ENCODE measurements at regions not wholly inside any gene's neighbourhood (a gene's known extent, or its start where the extent isn't known, plus 50 kb on each side); places are given as distances from the start of the nearest gene placed in this dataset.

DNA sequence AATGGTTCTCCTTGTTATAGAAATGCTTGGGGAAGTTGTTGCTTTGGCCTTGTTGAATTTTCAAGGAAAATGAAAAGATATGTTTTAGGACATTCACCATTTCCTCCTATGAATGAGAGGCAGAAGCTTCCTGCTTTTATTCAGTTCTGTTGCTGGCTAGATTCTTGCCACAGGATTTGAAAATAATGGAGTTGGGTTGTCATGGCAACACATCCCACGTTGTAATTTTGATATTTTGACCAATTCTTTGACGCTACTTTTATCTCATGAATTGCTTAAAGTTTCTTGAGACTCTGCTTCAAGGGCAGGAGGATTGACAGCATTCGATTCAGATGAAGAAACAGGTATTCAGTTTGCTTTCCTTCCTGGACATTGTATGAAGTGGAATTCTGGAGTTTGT is 331.5 kb downstream of the PRDM2 start:
- no peak for DNase-seq
- Histone ChIP-seq H3K9me3 (no peaks in the 10 kb centered on the region), H3K36me3 (no peaks in the 10 kb centered on the region), H3K27me3 (ENCODE audit: low read depth) (no peaks in the 10 kb centered on the region), H3K4me1 (no peaks in the 10 kb centered on the region), H3K27ac (no peak overlapping the region), H3K4me3 (no peak overlapping the region)
- intact Hi-C loops (cut with DNase I), result no loop called here
- no peak for ATAC-seq
- no peak for TF ChIP-seq CTCF (IDR thresholded peaks at IDR 0.05)

- DNase-seq, result no peak
- Histone ChIP-seq H3K4me1 (no peaks in the 10 kb centered on the region), H3K4me3 (no peak overlapping the region), H3K36me3 (no peaks in the 10 kb centered on the region), H3K9me3 (no peaks in the 10 kb centered on the region), H3K27me3 (ENCODE audit: low read depth) (no peaks in the 10 kb centered on the region), H3K27ac (no peak overlapping the region)
- no peak for TF ChIP-seq CTCF (IDR thresholded peaks at IDR 0.05)
- ATAC-seq, result no peak
- intact Hi-C loops (cut with DNase I), result no loop called here
These were observed 334.5 kb downstream of the PRDM2 start for GRCh38 chr1:14034506-14034905.

DNA sequence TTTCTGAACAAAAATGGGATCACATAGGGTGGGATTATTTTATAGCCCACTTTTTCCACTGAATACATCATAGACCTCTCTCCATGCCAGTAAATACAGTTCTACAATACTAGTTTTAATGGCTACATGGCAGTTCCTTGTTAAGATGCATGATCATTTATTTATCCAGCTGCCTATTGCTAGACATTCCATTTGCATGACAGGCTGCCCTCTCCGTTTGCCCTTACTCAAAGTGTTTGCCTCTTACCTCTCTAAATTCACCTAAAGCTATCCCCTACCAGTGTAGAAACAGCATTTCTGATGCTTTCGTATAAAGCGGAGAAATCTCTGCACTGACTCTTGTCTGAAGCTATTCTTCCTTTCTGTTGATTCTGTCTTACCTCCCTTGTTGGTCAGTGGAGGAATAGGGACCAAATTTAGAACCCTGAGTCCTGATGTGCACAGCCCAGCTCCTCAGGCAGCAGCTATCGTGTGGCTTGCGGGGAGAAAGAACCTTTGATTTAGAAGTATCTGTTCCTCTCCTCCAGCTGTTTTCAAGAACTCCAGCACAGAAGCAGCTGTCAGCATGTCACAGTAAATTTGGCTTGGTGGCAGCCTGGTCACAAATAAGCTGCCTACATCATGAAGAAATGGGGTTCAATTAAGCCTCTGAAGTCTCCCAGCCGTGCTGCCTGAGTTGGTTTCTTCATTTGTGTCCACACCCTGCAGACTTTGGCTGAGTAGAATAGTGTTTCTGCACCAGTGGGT is 337.3 kb downstream of the PRDM2 start:
- Histone ChIP-seq H3K9me3 (peaks cover 14% of the 10 kb centered on the region), H3K36me3 (no peaks in the 10 kb centered on the region), H3K27ac (no peak overlapping the region), H3K27me3 (ENCODE audit: low read depth) (no peaks in the 10 kb centered on the region), H3K4me1 (no peaks in the 10 kb centered on the region), H3K4me3 (no peak overlapping the region)
- no peak for TF ChIP-seq CTCF (IDR thresholded peaks at IDR 0.05)
- no peak for DNase-seq
- ATAC-seq, result no peak
- intact Hi-C loops (cut with DNase I), result no loop called here

DNA sequence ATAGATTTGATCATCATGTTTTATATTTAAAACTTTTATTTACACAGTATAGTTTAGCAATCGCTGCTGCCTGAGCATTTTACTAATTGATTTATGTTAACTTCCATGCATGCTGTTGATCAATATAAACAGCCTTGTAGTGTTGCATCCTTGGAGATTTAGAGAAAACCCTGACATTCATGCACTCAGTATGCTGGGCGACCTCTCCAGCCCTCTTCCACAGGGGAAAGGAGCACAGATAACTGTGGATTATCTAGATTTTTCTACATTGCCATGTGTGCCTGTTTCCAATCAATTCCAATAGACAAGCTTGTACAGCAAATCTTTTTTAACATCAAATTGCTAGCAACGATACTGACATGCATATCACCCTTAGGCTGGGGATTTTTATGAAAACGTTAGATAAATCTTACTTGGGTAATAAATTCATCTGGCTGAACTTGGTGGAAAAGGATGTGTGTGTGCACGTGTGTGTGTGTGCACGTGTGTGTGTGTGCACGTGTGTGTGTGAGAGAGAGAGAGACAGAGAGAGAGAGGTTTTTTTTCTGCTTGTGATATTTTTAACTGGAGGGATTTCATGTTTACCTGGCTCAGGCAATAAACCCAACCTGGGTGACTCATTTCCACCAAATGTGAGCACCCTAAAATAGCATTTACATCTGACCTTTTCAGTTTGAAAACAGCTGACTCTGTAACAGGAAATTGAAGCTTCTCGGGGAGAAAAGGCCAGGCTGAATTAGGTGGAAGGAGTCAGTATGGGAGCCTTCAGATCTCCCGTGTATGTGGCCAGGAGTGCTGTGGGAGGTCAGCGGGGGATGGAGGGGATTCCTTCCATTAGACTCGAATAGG is 339.8 kb downstream of the PRDM2 start:
- Histone ChIP-seq H3K4me1 (no peaks in the 10 kb centered on the region), H3K36me3 (no peaks in the 10 kb centered on the region), H3K9me3 (peaks cover 17% of the 10 kb centered on the region), H3K27me3 (ENCODE audit: low read depth) (no peaks in the 10 kb centered on the region), H3K4me3 (no peak overlapping the region), H3K27ac (no peak overlapping the region)
- no peak for ATAC-seq
- no peak for TF ChIP-seq CTCF (IDR thresholded peaks at IDR 0.05)
- no peak for DNase-seq
- intact Hi-C loops (cut with DNase I), result no loop called here

- intact Hi-C loops (cut with DNase I), result no loop called here
- TF ChIP-seq CTCF (IDR thresholded peaks at IDR 0.05), result no peak
- no peak for DNase-seq
- Histone ChIP-seq H3K4me1 (no peaks in the 10 kb centered on the region), H3K36me3 (no peaks in the 10 kb centered on the region), H3K4me3 (no peak overlapping the region), H3K27me3 (ENCODE audit: low read depth) (no peaks in the 10 kb centered on the region), H3K27ac (no peak overlapping the region), H3K9me3 (no peaks in the 10 kb centered on the region)
- no peak for ATAC-seq
These were observed 350.0 kb downstream of the PRDM2 start for GRCh38 chr1:14049965-14050364.

Measured in lower lobe of right lung (tissue), 2 donors.